22Rv1 (cell line): ENCODE measurements at regions not wholly inside any gene's neighbourhood (a gene's known extent, or its start where the extent isn't known, plus 50 kb on each side); places are given as distances from the start of the nearest gene placed in this dataset.

Experiments used
- CTCF ChIP-seq: fragments of 450-650 bp; IDR thresholded peaks from 2 replicates; pipeline ENCODE4 v1.5.1; 2017; ENCODE audit warnings: mild to moderate bottlenecking
- ZFX ChIP-seq: fragments of 450-650 bp; IDR thresholded peaks from 2 replicates; pipeline ENCODE4 v1.6.1; 2017; ENCODE audit warnings: antibody characterized with exemption, borderline replicate concordance

- TF ChIP-seq CTCF (no peak), ZFX (no peak)
Observed at GRCh38 chr13:56459286-56459685, 681.4 kb upstream of the PRR20A start.
